ENCODE measurements at regions not wholly inside any gene's neighbourhood (a gene's known extent, or its start where the extent isn't known, plus 50 kb on each side); places are given as distances from the start of the nearest gene placed in this dataset.

DNA sequence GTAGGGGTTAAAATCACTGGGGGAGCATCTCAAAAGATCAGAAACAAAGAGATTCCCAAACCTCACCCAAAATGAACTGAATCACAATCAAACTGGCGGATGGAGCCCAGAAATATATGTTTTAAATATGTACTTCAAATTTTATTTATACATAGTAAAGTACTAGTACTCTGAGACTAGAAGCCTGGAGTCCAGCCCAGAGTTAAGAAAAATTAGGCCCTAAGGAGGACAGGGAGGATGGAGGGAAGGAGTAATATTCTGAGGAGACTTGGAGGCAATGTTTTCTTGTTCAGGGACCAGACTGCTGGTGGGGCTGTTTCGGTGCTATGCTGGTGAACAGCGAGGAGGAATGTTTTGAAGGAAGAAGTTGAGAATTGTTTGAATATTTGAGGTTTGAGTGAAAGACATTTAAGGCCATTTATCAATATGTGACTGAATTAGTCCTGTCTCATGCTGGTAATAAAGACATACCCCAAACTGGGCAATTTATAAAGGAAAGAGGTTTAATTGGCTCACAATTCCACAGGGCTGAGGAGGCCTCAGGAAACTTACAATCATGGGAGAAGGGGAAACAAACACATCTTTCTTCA lies 552.4 kb upstream of the DAB2 start:
- no peak for FAIRE-seq
- Histone ChIP-seq H3K9ac (ENCODE audit: control insufficient read depth, extremely low read depth, insufficient read depth, low read length) (no peak overlapping the region), H3K4me2 (ENCODE audit: control insufficient read depth, extremely low read depth, insufficient read depth, low read depth, low read length) (no peak overlapping the region), H3K9me1 (ENCODE audit: control insufficient read depth, extremely low read depth, insufficient read depth, low read length) (no peaks in the 10 kb centered on the region), H2AFZ (ENCODE audit: control insufficient read depth, low read length) (no peak overlapping the region), H3K9me3 (ENCODE audit: control insufficient read depth, low read depth, low read length) (no peaks in the 10 kb centered on the region), H3K79me2 (ENCODE audit: control insufficient read depth, insufficient read depth, low read length) (no peaks in the 10 kb centered on the region), H3K36me3 (ENCODE audit: control insufficient read depth in 2 of 2, extremely low read depth in 1 of 2, insufficient read depth in 2 of 2, low read length in 2 of 2) (no peaks in the 10 kb centered on the region), H3K4me1 (ENCODE audit: control insufficient read depth, extremely low read depth, insufficient read depth, low read length) (no peaks in the 10 kb centered on the region), H3K4me3 (ENCODE audit: control insufficient read depth in 2 of 3, extremely low read depth in 1 of 3, insufficient read depth in 2 of 3, low read depth in 1 of 3, low read length in 3 of 3) (no peak overlapping the region), H3K27me3 (ENCODE audit: control insufficient read depth, extremely low read depth, insufficient read depth, low read length) (no peaks in the 10 kb centered on the region), H3K27ac (ENCODE audit: control insufficient read depth, insufficient read depth, low read length) (no peak overlapping the region), H4K20me1 (ENCODE audit: control insufficient read depth, extremely low read depth, insufficient read depth, low read length) (no peaks in the 10 kb centered on the region)
- dilution Hi-C loops (cut with MboI; ENCODE audit: extremely low pct_ligation_motif_present, low sequenced_read_pairs), result no loop called here
- TF ChIP-seq CTCF (optimal IDR thresholded peaks at IDR 0.05 in 1 of 3, IDR thresholded peaks at IDR 0.05 in 1 of 3, conservative IDR thresholded peaks at IDR 0.05 in 1 of 3; ENCODE audit: extremely low read depth in 1 of 3, insufficient read depth in 2 of 3, low read length in 3 of 3) (no peak), EZH2 (IDR thresholded peaks at IDR 0.05; ENCODE audit: low read length) (no peak)
- no peak for DNase-seq (ENCODE audit: low read depth, low spot score)

GRCh38 chr5:39970117-39970798 lies 545.5 kb upstream of the DAB2 start:
- Histone ChIP-seq H3K27ac (ENCODE audit: control insufficient read depth, insufficient read depth, low read length) (no peak overlapping the region), H3K4me3 (ENCODE audit: control insufficient read depth in 2 of 3, extremely low read depth in 1 of 3, insufficient read depth in 2 of 3, low read depth in 1 of 3, low read length in 3 of 3) (no peak overlapping the region), H3K4me2 (ENCODE audit: control insufficient read depth, extremely low read depth, insufficient read depth, low read depth, low read length) (no peak overlapping the region), H3K36me3 (ENCODE audit: control insufficient read depth in 2 of 2, extremely low read depth in 1 of 2, insufficient read depth in 2 of 2, low read length in 2 of 2) (no peaks in the 10 kb centered on the region), H3K79me2 (ENCODE audit: control insufficient read depth, insufficient read depth, low read length) (no peaks in the 10 kb centered on the region), H3K27me3 (ENCODE audit: control insufficient read depth, extremely low read depth, insufficient read depth, low read length) (peaks cover 3% of the 10 kb centered on the region), H3K9ac (ENCODE audit: control insufficient read depth, extremely low read depth, insufficient read depth, low read length) (no peak overlapping the region), H3K9me3 (ENCODE audit: control insufficient read depth, low read depth, low read length) (no peaks in the 10 kb centered on the region), H3K4me1 (ENCODE audit: control insufficient read depth, extremely low read depth, insufficient read depth, low read length) (no peaks in the 10 kb centered on the region), H2AFZ (ENCODE audit: control insufficient read depth, low read length) (no peak overlapping the region), H3K9me1 (ENCODE audit: control insufficient read depth, extremely low read depth, insufficient read depth, low read length) (no peaks in the 10 kb centered on the region), H4K20me1 (ENCODE audit: control insufficient read depth, extremely low read depth, insufficient read depth, low read length) (no peaks in the 10 kb centered on the region)
- dilution Hi-C loops (cut with MboI; ENCODE audit: extremely low pct_ligation_motif_present, low sequenced_read_pairs), result no loop called here
- FAIRE-seq, result no peak
- DNase-seq (ENCODE audit: low read depth, low spot score), result no peak
- TF ChIP-seq EZH2 (IDR thresholded peaks at IDR 0.05; ENCODE audit: low read length), result no peak
- no peak for TF ChIP-seq CTCF (optimal IDR thresholded peaks at IDR 0.05 in 1 of 3, IDR thresholded peaks at IDR 0.05 in 1 of 3, conservative IDR thresholded peaks at IDR 0.05 in 1 of 3; ENCODE audit: extremely low read depth in 1 of 3, insufficient read depth in 2 of 3, low read length in 3 of 3)
